ENCODE measurements at regions not wholly inside any gene's neighbourhood (a gene's known extent, or its start where the extent isn't known, plus 50 kb on each side); places are given as distances from the start of the nearest gene placed in this dataset.

DNA sequence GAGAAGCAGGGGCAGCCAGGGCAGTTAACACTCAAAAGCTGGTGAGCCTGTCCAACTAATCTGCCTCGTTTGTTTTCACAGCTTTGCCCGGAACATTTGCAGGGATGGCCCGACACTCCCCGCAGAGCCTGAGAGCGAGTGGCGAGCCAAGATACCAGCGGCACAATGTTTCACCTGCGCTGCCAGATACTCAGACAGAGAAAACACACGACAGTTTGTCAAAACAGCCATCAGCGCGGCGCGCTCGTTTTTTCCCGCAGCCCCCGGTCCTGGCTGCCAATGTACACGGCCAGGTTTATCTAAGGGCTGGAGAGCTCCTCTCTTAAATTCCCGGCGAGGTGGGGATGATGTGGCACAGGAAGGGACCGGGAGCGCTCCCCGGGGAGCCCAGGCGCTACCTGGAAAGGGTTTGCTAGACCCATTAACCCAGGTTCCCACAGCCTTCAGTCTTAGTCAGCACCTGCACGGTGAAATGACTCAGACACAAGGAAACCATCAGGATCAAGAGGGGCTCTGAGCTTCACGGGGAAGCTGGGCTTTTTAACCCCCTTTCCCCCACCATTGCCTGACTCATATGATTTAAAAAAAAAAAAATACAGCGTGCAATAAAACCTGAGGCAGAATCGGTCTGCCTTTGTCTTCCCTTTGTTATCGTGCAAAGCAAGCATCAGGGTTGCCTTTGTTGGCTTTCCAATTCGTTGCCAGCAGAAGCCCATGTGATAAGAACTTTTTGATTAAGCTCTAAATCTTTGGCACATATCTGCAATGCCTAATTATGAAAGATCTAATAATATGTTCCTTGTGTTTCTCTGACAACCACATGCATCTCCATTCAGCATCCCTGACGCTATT, 186.2 kb downstream of the EFNB2 start:
- no peak for DNase-seq

DNA sequence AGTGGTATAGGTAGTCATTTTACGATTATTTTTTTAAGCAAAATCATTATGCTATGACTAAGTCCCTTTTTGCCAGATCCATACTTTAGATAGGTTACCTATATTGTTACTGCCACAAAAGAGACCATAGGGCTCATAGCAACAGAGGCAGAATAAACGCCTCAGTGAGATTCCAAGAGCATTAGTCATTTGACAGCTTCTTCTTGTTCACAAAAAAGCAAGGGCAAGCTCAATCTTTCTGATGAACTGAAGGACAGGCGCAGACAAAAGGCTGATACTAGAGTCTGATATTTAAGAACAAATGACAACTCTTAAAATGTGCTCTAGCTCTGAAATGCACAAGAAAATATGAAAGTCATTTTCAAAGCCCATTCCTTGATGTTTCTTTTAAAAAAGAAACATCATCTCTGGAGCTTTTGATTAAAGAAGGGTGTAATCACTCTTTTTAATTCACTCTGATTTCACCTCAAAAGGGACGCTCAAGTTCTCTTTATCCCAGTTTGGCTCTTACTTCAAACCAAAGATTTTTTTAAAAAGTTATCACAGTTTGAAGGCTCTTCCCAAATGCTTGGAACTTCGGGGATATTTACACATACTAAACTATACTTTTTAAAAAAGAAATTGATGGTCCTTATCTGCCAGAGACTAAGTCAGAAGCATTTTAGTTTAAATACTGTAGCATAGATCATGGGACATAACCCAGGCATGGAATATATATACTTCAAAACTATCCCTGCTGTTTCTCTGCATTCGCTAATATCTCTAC, 187.2 kb downstream of the EFNB2 start:
- no peak for DNase-seq

DNA sequence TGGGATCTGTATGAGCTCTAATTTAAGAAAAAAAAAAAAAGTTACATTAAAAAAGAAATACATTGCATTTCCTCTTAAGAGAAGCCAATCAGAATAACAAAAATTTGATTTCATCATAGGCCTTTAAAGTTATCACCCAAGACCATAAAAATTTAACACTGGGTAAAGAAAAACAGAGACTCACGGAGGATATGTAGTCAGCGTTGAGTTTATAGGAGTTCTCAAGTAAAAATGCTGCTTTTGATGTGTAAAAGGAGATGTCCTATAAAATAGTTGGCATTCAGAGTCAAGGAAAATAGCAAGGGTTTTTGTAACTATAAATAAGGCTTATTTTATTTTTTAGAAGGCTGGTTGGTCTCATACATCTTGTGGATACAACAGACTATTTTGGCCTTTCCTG, 191.1 kb downstream of the EFNB2 start:
- DNase-seq = no peak

DNA sequence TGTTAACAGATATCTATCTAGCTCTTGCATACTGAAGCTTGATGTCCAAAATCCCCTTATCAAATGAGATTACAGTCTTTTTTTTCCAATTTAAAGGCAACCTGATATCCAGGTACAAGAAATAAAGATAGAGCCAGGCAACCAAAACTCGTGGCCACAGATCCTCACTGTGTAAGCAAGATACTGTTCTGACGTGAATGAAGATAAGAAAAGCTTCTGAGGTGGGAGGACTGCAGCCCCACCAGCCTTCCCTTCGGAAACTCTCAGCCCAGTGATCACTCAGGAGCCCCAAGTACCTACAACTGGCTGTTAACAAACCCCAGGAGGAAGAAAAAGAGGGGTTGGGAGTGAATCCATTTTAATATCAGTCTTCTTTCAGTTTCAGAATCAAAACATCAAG, 191.6 kb downstream of the EFNB2 start:
- no peak for DNase-seq

DNA sequence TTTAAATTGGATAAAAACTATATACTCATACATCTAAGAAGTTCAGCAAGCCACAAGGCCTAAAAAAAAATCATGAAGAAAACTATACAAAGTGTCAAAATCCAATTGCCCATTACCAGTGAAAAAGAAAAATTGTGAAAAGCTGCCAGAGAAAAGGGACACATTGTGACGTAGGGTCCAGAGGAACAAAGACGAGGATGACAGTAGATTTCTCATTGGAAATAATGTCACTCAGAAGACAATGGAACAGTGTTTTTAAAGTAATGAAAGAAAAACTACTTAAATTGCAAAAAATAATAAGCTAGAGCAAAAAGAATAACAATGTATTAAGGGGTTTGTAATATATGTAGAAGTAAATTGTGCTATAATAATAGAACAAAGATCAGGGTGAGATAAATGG, 195.2 kb downstream of the EFNB2 start:
- DNase-seq = no peak

DNA sequence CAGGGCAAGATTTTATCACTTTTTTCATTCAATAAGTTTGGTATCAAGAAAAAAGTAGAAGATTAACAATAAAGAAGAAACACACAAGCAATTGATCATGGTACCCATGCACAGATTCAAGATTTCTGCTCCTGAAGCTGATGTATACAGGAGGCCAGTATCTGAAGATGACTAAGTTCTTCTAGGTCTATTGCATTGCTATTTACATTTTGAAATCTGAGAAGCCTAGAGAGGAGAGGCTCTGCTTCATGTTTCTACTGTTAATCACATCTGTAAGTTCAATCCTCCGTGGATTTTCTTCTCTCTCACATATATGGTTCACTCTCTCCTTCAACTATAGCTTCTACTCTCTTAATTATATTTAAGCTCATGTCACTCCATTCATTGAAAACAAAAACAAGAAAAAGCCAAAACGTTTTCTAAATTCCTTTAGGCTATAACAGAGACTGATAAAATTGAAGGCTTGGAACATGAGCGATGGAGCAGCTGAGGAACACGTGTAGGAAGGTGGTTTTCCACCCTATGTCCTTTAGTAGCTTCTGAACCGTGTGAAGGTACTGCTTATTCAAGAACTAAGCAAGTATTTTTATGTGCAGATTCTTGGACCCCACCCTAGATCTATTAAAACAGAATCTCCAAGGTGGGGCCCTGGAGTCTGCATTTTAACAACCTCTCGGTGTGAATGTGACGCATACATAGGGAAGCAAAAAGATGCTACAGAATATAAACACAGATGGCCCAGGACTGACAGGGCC, 198.2 kb downstream of the EFNB2 start:
- no peak for DNase-seq

DNA sequence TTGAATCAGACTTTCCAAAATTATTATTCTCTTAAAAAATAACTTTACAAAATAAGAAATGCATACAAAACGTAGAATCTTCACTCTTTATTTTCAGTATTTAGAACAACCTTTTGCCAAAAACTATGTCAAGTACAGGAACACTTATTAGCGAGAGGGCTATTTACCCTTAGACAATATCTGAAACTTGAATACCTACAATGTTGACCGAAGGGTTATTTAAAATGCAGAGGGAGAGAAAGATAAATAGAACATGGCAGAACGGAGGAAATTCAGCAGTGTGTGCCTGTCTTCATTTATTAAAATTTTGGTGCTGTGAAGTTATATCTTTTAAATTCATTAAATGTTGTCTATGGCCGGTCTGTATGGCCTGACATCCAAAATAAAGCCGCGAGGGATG, 198.8 kb downstream of the EFNB2 start:
- DNase-seq = no peak

DNA sequence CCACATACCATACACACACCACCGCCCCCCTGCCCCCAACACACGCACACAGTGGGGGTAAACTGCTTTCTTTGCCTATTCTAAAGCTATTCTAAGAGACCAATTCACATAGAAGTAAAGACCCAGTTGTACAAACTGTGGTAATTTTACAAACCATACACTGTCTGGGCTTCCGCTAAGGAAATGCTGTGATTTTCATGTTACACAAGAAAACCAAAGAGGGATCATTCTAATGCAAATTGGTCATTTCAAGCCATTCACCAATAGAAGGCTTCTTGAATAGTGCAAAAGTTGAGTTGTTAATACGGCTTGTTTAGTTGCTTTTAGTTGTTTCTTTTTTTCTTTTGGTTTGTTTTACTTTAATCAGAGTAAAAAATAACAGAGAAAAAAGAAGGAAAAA, 202.8 kb downstream of the EFNB2 start:
- DNase-seq = no peak

DNA sequence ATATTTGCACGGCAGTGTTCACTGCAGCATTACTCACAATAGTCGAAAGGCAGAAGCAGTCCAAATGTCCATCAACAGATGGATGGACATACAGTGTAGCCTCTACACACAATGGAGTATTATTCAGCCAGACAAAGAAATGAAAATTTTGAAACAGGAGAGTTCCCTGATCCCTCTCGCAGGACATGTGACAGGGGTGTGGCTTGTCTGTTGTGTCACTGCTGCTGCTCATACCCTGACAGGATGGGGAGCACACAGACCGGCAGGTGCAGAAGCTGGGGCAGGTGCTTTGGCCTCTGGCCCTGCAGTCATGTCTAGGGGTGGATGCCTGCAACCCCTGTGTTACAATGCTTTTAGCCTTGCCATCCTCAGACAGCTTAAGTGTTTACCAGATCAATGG, 204.3 kb downstream of the EFNB2 start:
- no peak for DNase-seq

DNA sequence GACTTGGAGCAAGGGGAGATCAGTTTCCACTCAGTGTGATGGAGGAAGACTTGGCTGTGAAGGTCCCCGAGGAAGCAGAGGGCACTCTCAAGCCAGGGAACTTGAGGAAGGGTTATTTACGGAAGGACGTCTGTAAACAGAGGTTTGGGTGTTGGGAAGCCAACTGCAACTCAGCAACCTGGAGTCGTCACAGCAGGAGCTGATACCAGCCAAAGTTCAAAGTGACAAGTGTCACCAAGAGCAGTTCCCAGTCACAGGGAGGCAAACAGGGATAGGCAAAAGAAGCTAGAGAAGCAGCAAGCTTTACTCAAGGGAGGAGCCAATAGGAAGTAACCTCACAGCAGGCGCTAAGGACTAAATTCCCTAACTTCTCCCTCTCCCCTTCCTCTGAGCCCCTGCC, 205.5 kb downstream of the EFNB2 start:
- DNase-seq = no peak

DNA sequence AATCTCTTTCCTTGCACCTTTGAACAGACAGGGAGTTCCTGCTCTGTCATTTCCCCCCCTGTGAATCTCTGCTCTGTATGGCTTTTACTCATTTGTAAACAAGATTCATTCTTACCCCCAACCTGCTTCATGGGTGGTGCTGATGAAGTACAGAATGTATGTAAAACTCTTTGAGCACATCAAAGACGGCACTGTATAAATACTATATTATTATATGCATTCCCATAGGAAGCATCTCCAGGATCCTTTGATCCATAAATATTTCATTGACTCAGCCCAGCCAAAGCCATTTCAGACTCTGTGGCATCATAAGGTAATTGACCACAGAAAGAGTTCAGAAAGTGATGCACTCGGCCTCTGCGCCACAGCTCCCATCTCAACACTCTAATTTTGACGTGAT, 208.7 kb downstream of the EFNB2 start:
- DNase-seq = no peak

DNA sequence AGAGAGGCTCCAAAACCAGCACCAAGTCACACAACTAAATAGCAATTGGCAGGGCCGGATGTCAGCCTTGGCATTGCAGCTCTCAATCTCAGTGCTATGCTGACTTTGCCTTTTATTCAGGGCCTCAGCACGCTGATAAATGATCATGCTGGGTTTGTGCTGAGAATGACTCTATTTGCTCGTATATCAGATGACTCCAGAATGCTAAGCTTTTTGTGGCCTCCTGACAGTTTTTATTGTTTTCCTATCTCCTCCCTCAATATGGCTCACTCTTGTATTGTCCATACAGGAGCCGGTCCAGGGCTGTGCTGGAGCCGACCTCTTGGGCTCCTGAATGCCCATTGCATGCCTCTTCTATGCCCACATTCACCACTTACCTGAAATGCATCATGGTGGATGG, 211.0 kb downstream of the EFNB2 start:
- DNase-seq = no peak

DNA sequence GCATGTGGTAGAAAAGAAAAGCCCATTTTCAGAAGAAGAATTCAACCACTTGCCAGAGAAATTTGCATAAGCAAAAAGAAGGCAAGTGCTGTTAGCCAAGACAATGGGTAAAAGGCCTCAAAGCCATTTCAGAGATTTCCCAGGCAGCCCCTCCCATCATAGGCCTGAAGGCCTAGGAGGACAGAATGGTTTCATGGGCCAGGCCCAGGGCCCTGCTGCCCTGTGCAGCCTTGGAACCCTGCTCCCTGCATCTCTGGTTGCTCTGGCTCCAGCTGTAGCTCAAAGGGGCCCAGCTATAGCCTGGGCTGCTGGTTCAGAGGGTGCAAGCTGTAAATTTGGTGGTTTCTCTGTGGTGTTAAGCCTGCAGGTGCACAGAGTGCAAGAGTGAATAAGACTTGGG, 212.8 kb downstream of the EFNB2 start:
- no peak for DNase-seq

DNA sequence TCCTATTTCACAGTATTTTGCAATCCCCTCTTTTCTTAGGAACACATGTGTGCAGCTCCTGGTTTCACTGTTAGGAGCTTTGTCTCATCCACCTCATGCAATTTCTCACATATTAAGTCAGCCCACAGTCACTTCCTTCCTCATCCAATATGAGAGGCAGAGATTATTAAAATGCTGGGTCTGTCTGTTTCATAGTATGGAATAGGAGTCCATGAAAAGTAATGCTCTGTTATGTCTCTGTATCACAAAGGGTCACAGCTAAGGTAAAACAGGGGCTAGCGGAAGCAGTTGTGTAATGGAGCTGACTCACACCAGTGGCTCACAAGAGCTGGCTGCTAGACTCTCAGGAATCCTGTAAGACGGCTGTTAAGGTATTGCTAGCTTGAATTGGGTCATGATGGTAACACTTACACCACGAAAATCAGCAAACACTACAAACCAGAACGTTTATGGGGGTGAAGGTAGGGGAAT, 216.5 kb downstream of the EFNB2 start:
- DNase-seq = no peak

DNA sequence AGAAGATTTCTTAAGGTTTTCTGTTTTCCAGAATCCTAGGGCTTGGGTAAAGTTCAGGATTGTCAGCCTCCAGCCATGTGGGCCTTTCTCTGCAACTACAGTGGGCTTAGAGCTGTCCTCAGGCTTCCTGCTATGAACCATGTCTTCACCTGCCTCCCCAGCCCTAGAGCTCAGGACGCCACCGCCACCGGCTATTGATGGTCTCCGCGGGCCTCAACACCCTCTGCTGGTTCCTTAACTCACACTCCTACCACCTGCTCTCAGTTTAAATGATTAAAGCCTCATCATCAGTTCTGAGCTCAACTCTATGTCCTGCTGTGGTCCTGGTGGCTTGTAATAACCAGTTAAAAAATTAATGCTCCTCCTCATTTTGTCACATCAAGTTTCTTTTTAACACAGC, 221.0 kb downstream of the EFNB2 start:
- DNase-seq = no peak

DNA sequence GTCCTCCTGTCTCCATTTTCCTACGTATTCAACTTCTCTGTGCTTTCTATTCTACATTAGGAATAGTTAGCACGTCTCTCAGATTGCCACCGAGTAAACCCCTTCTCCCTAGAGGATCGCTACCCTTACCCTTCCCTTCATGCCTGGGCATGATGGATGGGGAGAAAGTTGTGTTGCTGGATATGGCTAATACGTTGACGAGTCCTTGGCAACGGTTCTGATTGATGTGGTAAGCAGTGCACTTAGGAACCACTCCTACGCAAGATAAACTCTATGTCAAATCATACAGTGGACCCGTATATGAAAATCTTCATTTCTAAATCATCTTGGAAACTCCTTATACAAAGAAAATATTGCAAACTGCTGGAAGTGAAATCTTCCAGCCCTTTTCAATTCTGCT, 224.5 kb downstream of the EFNB2 start:
- DNase-seq = no peak

DNA sequence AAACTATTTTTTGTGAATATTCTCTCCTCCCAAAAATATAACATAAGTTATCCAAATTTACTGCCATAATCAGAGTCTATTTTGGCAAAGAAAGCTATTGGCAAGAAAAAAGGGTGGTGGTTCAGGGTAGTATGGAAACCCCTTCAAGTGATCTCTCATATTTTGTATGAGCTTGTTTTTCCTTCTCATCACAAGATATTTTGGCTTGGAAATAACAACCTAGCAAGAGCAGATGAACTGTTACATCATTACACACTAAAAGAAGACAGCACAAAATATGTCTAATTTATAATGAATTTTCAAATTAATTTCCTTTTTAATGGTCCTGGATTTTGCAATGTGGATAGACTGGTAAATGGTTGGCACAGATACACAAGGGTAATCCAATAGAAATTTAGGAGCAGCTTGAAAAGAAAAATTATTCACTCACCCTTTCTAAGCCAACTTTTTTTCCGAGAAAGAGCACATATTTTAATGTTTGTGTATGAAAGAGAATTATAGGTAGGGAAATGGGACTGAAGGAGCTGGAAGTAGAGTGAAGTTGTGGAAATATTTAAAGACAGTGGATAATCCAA, 225.1 kb downstream of the EFNB2 start:
- no peak for DNase-seq

DNA sequence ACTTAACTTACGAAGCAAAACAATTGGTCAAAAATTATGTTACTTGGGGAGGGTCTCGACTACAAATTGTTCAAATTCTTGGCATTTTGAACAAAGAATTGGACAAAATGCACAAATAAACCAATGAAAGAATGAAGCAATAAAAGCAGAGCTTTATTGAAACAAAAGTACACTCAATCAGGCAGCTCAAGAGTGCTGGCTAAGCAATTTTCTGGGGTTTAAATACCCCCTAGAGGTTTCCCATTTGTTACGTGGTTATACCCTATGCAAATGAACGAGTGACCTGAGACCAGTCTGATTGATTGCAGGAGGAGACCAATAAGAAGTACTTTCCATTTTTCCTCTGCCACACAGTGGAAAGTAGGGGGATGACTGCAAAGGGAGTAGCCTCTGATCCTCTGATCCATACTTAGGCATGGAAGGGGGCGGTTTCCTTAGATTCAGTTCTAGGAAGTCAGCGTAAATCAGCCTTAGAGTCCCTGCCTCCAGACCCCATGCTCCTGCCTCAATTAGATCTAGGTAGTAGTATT, 228.6 kb downstream of the EFNB2 start:
- DNase-seq = no peak

DNA sequence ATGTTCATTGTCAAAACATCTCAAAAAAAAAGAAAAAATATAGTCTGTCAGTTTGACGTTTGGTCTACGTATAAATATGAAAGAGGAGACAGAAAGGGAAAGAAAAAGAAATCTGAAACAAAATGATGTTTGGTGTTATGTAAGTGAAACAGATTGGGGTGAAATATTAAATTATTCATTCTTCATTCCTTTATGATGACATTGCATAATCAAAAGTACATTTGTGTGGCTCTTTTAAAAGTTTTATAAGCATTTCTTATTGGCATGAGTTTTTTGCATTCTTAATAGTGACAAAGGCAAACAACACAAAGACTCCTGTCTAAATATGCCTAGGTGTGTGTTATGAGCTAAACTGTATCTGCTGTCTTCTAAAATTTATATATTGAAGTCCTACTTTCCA, 232.6 kb downstream of the EFNB2 start:
- no peak for DNase-seq

DNA sequence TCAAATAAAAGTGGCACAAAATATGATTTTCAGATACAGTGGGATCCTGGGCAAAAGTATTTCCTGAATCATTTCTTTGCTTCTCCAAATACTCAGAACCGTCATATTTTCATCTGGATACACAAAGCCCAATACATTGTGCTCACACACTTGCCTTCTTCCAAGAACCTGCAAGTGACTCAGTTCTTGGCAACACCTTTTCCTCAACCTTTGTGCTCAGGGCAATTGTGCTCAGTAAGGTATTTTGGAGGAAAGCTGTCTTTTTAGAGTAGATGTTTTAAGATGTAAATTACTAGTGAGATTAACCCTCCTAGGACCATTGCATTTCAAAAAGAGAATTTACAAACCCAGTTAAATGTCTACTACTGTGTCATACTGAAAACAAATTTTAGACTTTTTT, 233.5 kb downstream of the EFNB2 start:
- DNase-seq = no peak

DNA sequence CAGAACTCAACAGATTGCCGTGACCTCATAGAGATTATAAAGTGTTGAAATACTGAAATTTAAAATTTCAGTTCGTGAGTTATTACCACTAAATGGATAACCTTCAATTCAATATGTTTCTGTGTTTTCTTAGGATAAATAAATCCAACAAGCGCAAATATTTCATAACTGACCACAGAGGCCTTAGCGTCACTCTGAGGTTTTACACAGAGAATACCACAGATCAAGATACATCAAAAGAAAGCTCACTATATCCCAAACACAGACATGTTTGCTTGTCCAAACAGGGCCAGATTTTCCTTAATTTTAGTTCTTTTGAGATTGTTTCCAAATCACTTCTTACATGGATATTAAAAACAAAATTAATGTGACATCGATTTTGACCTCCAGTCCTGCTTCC, 235.8 kb downstream of the EFNB2 start:
- DNase-seq = no peak

DNA sequence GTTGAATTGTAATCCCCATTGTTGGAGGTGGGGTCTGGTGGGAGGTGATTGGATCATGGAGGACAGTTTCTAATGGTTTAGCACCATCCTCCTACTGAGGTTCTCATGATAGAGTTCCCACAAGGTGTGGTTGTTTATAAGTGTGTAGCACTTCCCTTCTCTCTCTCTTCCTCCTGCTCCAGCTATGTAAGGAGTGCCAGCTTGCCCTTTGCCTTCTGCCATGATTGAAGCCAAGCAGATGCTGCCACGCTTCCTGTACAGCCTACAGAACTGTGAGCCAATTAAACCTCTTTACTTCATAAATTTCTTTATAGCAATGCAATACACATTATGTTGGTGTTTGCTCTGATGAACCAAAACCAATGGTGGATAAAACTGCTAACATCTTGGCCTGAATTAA, 238.2 kb downstream of the EFNB2 start:
- DNase-seq = no peak

DNA sequence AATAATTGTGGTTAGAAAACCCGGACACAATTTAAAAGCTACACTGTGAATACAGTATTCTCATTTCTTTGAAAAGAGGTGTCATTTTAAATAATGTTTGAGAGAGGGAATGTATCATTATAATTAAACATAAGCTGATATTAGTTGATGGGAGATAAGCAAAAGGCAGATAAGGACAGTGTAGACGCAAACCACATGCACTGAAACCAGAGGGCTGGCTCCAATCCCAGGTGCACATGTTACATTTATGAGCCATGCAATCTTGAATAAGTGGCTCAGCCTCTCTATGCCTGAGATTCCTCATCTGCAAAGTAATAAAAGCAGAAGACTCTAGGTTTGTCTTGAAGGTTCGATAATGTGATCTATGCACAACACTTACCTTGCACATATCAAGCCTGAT, 238.7 kb downstream of the EFNB2 start:
- DNase-seq = no peak

Data from femur (tissue), 1 donor.